HG03097 (cell line): ENCODE measurements at regions not wholly inside any gene's neighbourhood (a gene's known extent, or its start where the extent isn't known, plus 50 kb on each side); places are given as distances from the start of the nearest gene placed in this dataset.

Experiments used
- ATAC-seq: cut with Tn5 transposase; IDR thresholded peaks from one replicate; pipeline ENCODE4 v1.9.1; 2021; ENCODE audit not compliant: unreplicated experiment, low FRiP score

DNA sequence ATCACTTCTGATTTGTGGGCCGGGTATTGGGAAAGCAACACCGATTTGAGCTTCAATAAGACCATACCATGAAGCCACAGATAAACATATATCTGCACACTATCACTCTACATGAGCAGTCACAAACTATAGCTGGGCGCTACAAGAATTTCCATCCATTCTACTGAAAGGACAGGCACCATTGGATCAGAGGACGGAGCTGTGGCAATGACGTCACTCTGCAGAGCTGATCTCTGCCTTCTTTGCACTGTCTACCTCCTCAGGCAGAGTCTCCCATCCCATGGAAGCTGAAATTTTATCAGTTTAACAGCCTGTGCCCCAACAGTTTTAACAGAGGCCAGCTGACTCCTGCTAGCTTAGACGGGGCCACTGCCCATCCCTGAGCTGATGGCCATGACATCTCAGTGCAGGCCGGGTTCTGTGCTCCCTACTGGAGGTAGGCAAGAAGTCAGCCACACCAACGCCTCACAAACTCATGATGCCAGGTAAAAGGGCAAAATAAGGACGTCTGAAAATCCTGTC, 389.6 kb upstream of the SALL3 start:
- no peak for ATAC-seq

DNA sequence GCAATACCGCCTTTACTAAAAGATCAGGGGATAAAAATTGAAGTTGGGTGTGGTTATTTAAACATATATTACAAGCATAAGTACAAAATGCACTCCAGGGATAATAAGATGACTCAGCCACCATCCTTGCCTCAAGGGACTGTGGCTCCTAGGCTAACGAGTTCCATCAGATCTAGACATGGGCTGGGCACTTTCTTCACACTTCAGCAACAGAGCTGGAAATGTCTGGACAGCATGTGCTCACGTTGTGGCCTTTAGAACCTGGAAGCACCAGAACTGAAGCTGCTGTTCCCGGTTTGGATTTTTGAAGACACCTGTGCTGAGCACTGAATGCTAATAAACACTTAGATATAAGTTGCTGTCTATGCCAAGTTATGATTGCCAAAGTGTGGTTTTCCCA, 384.2 kb upstream of the SALL3 start:
- no peak for ATAC-seq

DNA sequence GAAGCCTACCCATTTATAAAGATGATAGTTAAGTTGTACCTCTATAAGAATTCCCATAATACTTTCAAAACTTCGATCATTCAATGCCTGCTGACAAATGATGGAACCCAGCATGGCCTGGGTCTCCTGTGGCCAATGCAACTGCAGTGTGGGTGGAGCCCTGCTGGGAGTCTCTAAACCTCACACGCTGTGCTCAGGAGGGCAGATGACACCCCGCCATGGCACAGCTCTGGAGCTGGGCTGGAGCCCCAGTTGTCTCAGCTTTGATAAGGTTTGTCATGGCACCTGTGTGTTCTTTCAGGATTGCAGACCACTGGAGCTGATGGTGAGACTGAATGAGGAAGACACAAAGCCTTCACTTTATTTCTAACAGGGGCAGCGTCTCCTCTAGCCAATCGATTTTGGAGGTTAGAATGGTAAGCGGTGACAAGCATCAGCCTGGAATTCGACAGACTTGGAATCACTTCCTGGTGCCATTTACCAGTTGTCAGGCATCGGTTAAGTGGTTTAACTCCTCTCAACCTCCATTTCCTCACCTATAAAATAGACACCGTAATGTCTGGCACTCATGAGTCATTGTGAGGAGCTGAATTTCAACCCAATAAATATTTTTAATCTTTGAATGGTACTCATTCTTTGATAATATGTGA, 383.6 kb upstream of the SALL3 start:
- no peak for ATAC-seq

DNA sequence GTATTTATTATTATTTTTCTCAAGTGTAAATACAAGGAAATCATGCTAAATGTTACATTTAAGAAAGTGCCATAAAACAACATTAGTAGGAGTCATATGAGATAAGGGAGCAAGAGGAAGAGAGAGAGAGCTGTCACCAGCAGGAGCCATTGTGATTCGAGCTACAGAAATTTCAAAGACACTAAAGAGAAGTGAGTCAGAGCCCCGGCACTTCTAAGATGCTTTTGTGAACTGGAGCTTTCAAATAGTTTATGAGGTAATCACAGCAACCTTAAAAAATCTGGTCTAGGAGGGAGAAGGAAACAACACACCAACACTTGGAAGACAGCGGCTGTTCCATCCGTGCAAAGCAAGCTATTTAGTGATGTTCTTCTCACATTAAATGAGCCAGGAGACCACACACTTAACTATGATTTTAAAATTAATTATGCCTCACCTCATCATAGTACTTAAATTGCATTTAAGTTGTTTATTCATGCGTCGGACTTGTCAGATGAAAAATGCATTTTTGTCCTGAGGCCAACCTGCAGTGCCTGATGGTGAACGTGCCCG, 382.7 kb upstream of the SALL3 start:
- ATAC-seq, result no peak

GRCh38 chr18:78601349-78601748, 378.3 kb upstream of the SALL3 start:
- ATAC-seq, result no peak

DNA sequence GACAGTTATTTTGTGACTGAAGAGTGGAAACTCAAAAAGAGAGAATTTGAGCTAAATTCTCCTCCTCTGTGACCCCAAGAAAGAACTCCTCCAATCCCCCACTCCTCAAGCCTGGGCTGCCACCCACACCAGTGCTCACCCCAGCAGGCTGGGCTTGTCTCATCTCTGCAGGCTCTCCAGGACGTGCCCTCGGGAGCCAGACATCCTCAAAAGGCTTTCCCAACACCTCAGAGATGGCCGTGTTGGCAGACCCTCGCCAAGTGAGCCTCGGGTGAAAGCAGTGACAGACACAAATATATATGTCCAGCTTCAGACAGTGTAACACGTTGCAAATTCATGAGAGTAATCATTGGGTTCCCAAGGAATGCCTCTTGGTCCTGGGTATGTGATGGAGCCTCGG, 377.7 kb upstream of the SALL3 start:
- ATAC-seq, result no peak

- no peak for ATAC-seq
Measured at GRCh38 chr18:78602430-78602829, 377.2 kb upstream of the SALL3 start.

DNA sequence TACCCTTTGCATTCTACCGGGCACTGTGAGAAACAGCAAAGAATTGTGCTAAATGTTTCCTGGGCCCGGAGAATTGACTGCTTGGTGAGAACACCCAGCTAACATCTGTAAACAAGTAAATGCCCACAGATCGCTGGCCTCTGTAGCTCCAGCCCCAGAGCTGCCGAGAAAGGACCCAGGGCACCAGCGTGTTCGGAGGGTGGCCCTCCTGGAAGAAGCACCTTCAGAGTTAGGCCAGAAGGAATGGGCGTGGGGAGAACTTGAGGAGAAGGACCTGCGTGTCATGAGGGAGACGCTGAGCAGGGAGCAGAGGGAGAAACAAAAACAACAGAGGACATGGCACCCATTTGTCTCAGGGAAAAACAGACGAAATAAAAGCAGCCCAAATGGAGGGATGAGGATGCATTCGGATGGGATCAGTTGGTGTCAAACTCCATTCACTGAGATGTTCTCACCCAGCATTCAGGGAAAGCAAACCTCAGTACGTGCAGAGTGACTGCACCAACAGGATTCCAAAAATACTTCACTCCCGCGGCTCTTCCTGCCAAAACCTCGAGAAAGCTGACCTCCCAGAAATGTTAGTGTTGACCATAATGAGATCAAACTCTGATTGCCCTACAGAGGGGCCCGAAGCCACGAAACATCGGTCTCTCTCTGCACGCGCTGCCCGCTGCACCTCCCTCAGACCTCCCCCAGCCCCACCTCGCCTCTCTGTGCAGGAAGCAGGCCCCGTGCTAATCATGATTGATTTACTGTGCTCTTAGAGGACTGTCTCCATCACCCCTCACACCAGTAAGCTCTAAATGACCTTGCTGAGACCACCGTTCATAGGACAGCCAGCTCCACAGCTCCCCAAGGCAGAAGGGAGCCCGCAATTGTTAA, 376.3 kb upstream of the SALL3 start:
- no peak for ATAC-seq

DNA sequence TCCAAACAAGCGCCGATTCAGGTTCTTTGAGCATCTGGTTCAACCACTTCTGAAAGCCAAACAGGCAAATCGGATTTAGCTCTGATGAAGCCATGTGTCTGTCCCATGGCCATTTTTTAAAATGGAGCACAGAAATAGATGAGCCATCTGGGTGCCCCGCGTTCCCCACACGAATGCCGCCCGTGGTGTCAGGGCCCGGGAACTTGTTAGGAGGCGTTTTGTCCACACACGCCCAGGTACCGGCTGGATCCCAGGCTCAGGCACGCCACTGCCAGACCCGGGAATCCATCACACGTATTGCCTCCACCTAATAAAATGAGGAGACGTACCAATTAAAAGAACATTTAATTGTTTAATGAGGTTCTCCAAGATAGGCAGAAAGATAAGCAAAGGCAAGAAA, 374.4 kb upstream of the SALL3 start:
- ATAC-seq, result no peak

GRCh38 chr18:78607221-78607620, 372.4 kb upstream of the SALL3 start:
- ATAC-seq, result no peak

DNA sequence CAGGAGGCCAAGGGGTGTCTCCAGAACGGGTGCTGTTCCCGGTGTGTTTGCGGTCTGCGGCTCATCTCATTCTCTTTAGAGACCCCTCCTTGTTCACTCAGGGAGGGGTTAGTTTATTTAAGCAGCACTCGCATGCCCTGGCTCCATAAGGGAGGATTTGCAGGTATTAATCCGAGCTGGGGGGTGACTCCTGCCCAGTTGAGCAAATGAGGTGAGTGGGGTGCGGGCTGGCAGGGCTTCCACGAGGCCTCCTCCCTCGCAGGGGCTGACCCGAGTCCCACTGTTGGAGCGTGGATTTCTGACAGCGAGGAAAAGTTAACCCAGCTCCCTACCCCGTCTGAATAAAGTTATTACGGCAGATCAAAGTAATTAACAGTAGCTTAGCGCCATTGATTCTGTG, 371.8 kb upstream of the SALL3 start:
- ATAC-seq, result no peak

DNA sequence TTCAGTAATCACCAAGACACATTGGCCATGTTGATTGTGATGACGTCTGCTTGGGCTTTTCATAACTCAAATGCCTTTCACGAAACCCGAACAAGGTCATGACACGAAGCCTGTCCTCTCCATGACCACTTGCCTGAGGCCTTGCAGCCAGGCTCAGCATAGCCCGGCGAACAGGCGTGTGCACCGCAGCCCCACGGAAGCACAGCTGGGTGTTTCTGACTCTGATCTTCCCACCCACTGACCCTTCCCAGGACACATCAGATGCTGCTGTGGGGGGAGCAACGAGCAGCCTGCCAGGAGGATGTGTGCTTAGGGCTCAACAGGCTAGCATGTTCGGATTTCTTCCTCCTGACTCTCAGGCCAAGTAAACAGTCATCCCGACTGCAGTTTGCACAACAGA, 369.4 kb upstream of the SALL3 start:
- ATAC-seq, result no peak

DNA sequence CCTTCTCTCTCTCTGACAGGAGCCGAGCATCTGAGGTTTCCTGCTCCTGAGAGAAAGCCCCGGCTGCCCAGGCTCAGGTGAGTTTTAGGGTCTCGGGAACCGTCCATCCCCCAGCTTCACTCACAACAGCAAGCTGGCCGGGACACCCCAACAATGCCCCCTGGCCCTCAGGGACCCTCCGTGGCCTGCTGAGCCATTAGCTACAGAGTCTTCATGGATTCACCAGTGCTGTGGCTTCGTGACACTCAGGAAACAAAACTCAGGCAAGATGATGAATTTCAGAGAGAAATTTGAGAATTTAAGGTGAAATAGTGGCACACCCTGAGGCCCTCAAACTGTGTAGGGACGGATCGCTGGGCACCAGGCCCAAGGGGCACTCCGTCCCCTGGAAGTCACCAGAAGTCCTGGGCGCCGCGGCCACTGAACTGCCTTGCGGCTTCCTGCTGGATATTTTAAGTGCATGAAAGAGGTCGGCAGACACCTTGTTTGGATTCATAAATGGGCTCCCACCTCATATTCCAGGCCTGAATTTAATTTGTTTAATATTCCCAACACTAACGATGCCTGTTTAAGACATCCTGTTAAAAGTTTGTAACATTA, 368.3 kb upstream of the SALL3 start:
- ATAC-seq, result no peak

GRCh38 chr18:78611869-78612268, 367.7 kb upstream of the SALL3 start:
- ATAC-seq, result no peak

DNA sequence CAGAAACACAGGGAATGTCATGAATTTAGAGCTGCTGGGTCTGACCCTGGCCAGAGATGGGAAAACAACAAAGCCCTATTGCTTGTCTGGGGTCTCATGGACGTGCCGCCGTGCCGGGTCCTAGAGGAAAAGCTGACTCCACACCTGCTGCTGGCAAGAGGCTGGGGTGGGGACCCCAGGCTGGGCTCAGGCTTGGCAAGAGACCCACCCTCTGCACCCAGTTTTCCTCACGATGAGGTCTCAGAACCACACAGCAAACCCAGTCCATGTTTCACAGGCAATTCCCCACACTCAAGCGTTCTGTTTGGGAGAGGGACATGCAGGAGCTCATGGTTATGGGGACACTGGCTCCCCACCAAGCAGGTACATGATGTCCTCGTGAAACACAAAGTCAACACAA, 367.3 kb upstream of the SALL3 start:
- no peak for ATAC-seq

- no peak for ATAC-seq
Measured at GRCh38 chr18:78612801-78613200, 366.8 kb upstream of the SALL3 start.

DNA sequence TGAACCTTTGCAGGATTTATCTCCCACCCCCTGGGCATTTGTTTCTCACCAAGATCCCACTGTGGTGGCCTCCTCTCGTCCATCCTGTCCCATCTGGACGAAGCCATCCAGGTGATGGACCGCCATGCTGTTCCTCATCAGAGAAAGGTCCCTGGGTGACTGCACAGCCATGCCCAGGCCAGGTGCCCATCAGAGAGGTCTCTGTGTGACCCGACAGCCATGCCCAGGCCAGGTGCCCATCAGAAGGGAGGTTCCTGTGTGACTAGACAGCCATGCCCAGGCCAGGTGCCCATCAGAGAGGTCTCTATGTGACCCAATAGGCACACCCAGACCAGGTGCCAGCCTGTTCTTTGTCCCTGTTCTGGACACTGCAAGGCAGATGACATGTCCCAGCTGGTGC, 360.9 kb upstream of the SALL3 start:
- ATAC-seq, result no peak

DNA sequence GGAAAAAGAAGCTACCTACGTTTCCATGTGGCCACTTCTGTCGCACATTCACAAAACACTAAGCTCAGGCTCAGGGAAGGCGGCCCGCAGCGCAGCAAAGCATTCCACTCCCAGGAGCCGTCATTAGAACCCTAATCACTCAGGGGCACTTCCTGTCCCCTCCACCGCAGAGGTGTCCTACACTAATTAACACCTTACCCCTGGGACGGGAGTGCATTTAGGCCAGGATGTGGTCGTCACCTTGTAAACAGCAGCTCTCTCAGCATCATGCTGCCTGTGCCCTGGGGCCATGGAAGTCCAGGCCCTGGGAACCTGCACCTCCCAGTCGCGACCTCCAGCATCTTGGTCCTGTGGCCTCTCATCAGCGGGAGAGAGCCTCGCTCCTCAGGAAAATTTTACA, 359.8 kb upstream of the SALL3 start:
- no peak for ATAC-seq

DNA sequence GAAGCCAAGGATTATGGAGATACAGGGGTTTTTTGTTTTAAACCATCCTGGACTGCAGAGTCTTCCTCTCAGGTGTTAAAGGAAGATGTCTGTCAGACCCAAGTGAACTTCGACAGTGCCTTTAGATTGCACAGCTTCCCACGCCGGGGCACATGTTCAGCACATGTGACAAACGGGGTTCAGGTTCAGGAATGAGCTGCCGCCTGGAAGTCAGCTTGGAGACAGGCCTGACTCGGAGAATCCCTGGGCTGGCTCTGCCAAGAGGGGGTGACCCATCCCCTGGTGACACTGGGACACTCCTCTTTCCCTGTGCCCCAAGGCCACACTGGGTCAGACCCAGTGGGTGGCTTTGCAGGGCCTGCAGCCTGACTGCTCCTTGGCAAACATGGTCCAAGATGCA, 359.3 kb upstream of the SALL3 start:
- no peak for ATAC-seq

- no peak for ATAC-seq
Measured at GRCh38 chr18:78621141-78621755, 358.4 kb upstream of the SALL3 start.
